OCI-LY3 (cell line): ENCODE measurements at regions not wholly inside any gene's neighbourhood (a gene's known extent, or its start where the extent isn't known, plus 50 kb on each side); places are given as distances from the start of the nearest gene placed in this dataset.

Experiments used
- H2AFZ ChIP-seq: fragments of 200-600, 300-600 bp; shearing (Covaris generic); 2 replicates; pipeline ENCODE4 v1.6.0; 2014; ENCODE audit warnings: antibody characterized with exemption, low read depth, low read length
- H3K27ac ChIP-seq: fragments of 200-600, 300-600 bp; sonication (generic); 2 replicates; pipeline ENCODE4 v1.5.1; 2014; ENCODE audit warnings: mild to moderate bottlenecking, low read length, moderate library complexity, mixed read lengths
- H3K27me3 ChIP-seq: fragments of 200-600, 300-600 bp; sonication (generic); 2 replicates; pipeline ENCODE4 v1.6.1; 2014; ENCODE audit warnings: low read depth, low read length, mixed read lengths
- H3K36me3 ChIP-seq: fragments of 200-600, 300-600 bp; sonication (generic); replicated peaks from 2 replicates; pipeline ENCODE3; 2014; ENCODE audit warnings: low read depth, low read length, mixed read lengths
- H3K4me1 ChIP-seq: fragments of 300-600, 200-600 bp; sonication (generic); 2 replicates; pipeline ENCODE4 v1.6.1; 2014; ENCODE audit warnings: low read length, mixed read lengths
- H3K4me2 ChIP-seq: fragments of 200-600, 300-600 bp; sonication (generic); 2 replicates; pipeline ENCODE4 v1.6.1; 2014; ENCODE audit warnings: low read length, mixed read lengths
- H3K4me3 ChIP-seq: fragments of 300-600, 200-600 bp; sonication (generic); 2 replicates; pipeline ENCODE4 v1.5.1; 2014; ENCODE audit warnings: antibody characterized with exemption, mild to moderate bottlenecking, low read length, moderate library complexity
- H3K79me2 ChIP-seq: fragments of 300-600, 200-600 bp; shearing (Covaris generic); 2 replicates; pipeline ENCODE4 v1.6.1; 2014; ENCODE audit warnings: mild to moderate bottlenecking, low read length, mixed read lengths
- H3K9ac ChIP-seq: fragments of 300-600, 200-600 bp; shearing (Covaris generic); 2 replicates; pipeline ENCODE4 v1.6.0; 2014; ENCODE audit warnings: mild to moderate bottlenecking, low read length, moderate library complexity
- H3K9me3 ChIP-seq: fragments of 200-600, 300-600 bp; shearing (Covaris generic); 2 replicates; pipeline ENCODE4 v1.6.1; 2014; ENCODE audit warnings: low read length, mixed read lengths; ENCODE audit not compliant: insufficient read depth
- H4K20me1 ChIP-seq: fragments of 200-600, 300-600 bp; sonication (generic); 2 replicates; pipeline ENCODE4 v1.6.1; 2016; ENCODE audit warnings: low read length, mixed read lengths; ENCODE audit not compliant: insufficient read depth
- CTCF ChIP-seq: fragments of 200-600, 300-600 bp; sonication (generic); IDR thresholded peaks from 2 replicates; pipeline ENCODE4 v1.5.1; 2014; ENCODE audit warnings: antibody characterized with exemption, low read length, low read depth
- EZH2phosphoT487 ChIP-seq: fragments of 200-600 bp; shearing (Covaris generic); IDR thresholded peaks from 2 replicates; pipeline ENCODE4 v1.6.1; 2018; ENCODE audit warnings: antibody characterized with exemption, mixed run types, low read depth

- H3K4me2 ChIP-seq, result no peak overlapping the region
- no peak overlapping the region for H3K9ac ChIP-seq
- H3K79me2 ChIP-seq, result no peaks in the 10 kb centered on the region
- no peaks in the 10 kb centered on the region for H3K36me3 ChIP-seq
- H3K27ac ChIP-seq, result no peak overlapping the region
- H3K27me3 ChIP-seq, result no peaks in the 10 kb centered on the region
- H3K4me3 ChIP-seq, result no peak overlapping the region
- H3K4me1 ChIP-seq, result no peaks in the 10 kb centered on the region
- H2AFZ ChIP-seq, result no peak overlapping the region
- 0 out of 2 replicates have a peak, but pooled peaks cover 3% of the 10 kb centered on the region for H3K9me3 ChIP-seq
- no peak for TF ChIP-seq CTCF
- no peak for TF ChIP-seq EZH2phosphoT487
- no peaks in the 10 kb centered on the region for H4K20me1 ChIP-seq
Measured at GRCh38 chr4:3677748-3678070, 88.5 kb upstream of the ADRA2C start.

- Histone ChIP-seq H3K79me2 (no peaks in the 10 kb centered on the region), H3K4me1 (no peaks in the 10 kb centered on the region), H3K27ac (no peak overlapping the region), H4K20me1 (no peaks in the 10 kb centered on the region), H3K36me3 (no peaks in the 10 kb centered on the region), H3K4me2 (no peak overlapping the region), H3K4me3 (no peak overlapping the region), H3K27me3 (no peaks in the 10 kb centered on the region), H3K9me3 (0 out of 2 replicates have a peak, but pooled peaks cover 3% of the 10 kb centered on the region), H2AFZ (no peak overlapping the region), H3K9ac (no peak overlapping the region)
- TF ChIP-seq EZH2phosphoT487 (no peak), CTCF (no peak)
Measured at GRCh38 chr4:3676907-3677747, 89.1 kb upstream of the ADRA2C start.

- no peak for TF ChIP-seq CTCF
- TF ChIP-seq EZH2phosphoT487, result no peak
- H3K27ac ChIP-seq, result no peak overlapping the region
- no peaks in the 10 kb centered on the region for H3K36me3 ChIP-seq
- no peaks in the 10 kb centered on the region for H3K27me3 ChIP-seq
- 0 out of 2 replicates have a peak, but pooled peaks cover 3% of the 10 kb centered on the region for H3K9me3 ChIP-seq
- H3K9ac ChIP-seq, result no peak overlapping the region
- no peaks in the 10 kb centered on the region for H3K4me1 ChIP-seq
- H4K20me1 ChIP-seq, result no peaks in the 10 kb centered on the region
- no peak overlapping the region for H3K4me2 ChIP-seq
- no peaks in the 10 kb centered on the region for H3K79me2 ChIP-seq
- no peak overlapping the region for H2AFZ ChIP-seq
- no peak overlapping the region for H3K4me3 ChIP-seq
Measured at GRCh38 chr4:3676196-3676595, 90.0 kb upstream of the ADRA2C start.

GRCh38 chr4:3675251-3676115 lies 90.7 kb upstream of the ADRA2C start:
- TF ChIP-seq EZH2phosphoT487, result no peak
- TF ChIP-seq CTCF, result no peak
- H3K36me3 ChIP-seq, result no peaks in the 10 kb centered on the region
- no peak overlapping the region for H3K27ac ChIP-seq
- H3K4me3 ChIP-seq, result no peak overlapping the region
- no peak overlapping the region for H3K9ac ChIP-seq
- H3K79me2 ChIP-seq, result no peaks in the 10 kb centered on the region
- H3K9me3 ChIP-seq, result 0 out of 2 replicates have a peak, but pooled peaks cover 3% of the 10 kb centered on the region
- H3K27me3 ChIP-seq, result no peaks in the 10 kb centered on the region
- H3K4me2 ChIP-seq, result no peak overlapping the region
- no peaks in the 10 kb centered on the region for H4K20me1 ChIP-seq
- H3K4me1 ChIP-seq, result no peaks in the 10 kb centered on the region
- H2AFZ ChIP-seq, result no peak overlapping the region
